ENCODE measurements at regions not wholly inside any gene's neighbourhood (a gene's known extent, or its start where the extent isn't known, plus 50 kb on each side); places are given as distances from the start of the nearest gene placed in this dataset.

- no peak for TF ChIP-seq CTCF (IDR thresholded peaks at IDR 0.05)
- no peak for TF ChIP-seq EZH2 (IDR thresholded peaks at IDR 0.05; ENCODE audit: borderline replicate concordance, insufficient read depth, low read depth, low read length, poor library complexity, severe bottlenecking)
Observed at GRCh38 chr10:2210088-2210487, 472.8 kb upstream of the ADARB2 start.

All from B cell (primary cell).